ENCODE measurements at regions not wholly inside any gene's neighbourhood (a gene's known extent, or its start where the extent isn't known, plus 50 kb on each side); places are given as distances from the start of the nearest gene placed in this dataset.

- intact Hi-C loops (cut with DNase I, micrococcal nuclease), result no loop called here
- Histone ChIP-seq H3K9me3 (no peaks in the 10 kb centered on the region), H3K4me1 (ENCODE audit: low read depth) (no peaks in the 10 kb centered on the region), H3K4me3 (no peak overlapping the region), H3K36me3 (ENCODE audit: low read depth) (no peaks in the 10 kb centered on the region)
- DNase-seq, result no peak
- TF ChIP-seq CTCF (IDR thresholded peaks at IDR 0.05), result no peak
- no peak for ATAC-seq
Observed at GRCh38 chr20:24756292-24757025, 192.6 kb upstream of the CST7 start.

GRCh38 chr20:24761220-24762065 lies 187.6 kb upstream of the CST7 start:
- intact Hi-C loops (cut with DNase I, micrococcal nuclease), result no loop called here
- Histone ChIP-seq H3K4me3 (no peak overlapping the region), H3K4me1 (ENCODE audit: low read depth) (no peaks in the 10 kb centered on the region), H3K36me3 (ENCODE audit: low read depth) (no peaks in the 10 kb centered on the region), H3K9me3 (no peaks in the 10 kb centered on the region)
- TF ChIP-seq CTCF (IDR thresholded peaks at IDR 0.05), result no peak
- DNase-seq (no peak), ATAC-seq (no peak)

GRCh38 chr20:24762371-24762770 lies 186.7 kb upstream of the CST7 start:
- no peak for TF ChIP-seq CTCF (IDR thresholded peaks at IDR 0.05)
- ATAC-seq, result no peak
- H3K4me3 ChIP-seq, result no peak overlapping the region
- no peaks in the 10 kb centered on the region for H3K36me3 ChIP-seq (ENCODE audit: low read depth)
- no peak for DNase-seq
- intact Hi-C loops (cut with DNase I, micrococcal nuclease), result no loop called here
- H3K4me1 ChIP-seq (ENCODE audit: low read depth), result no peaks in the 10 kb centered on the region
- H3K9me3 ChIP-seq, result no peaks in the 10 kb centered on the region

- ATAC-seq (no peak), DNase-seq (no peak)
Observed at GRCh38 chr20:24762791-24763350, 186.2 kb upstream of the CST7 start.

More at GRCh38 chr20:24762791-24763350, 186.2 kb upstream of the CST7 start:
- intact Hi-C loops (cut with DNase I, micrococcal nuclease), result no loop called here
- no peaks in the 10 kb centered on the region for H3K36me3 ChIP-seq (ENCODE audit: low read depth)
- no peak overlapping the region for H3K4me3 ChIP-seq
- H3K9me3 ChIP-seq, result no peaks in the 10 kb centered on the region
- TF ChIP-seq CTCF (IDR thresholded peaks at IDR 0.05), result no peak
- H3K4me1 ChIP-seq (ENCODE audit: low read depth), result no peaks in the 10 kb centered on the region

Measured in mucosa of descending colon (tissue), 3 donors.